H1 (cell line): ENCODE measurements at regions not wholly inside any gene's neighbourhood (a gene's known extent, or its start where the extent isn't known, plus 50 kb on each side); places are given as distances from the start of the nearest gene placed in this dataset.

ENCODE experiments used
- ATF3 ChIP-seq: IDR thresholded peaks from 2 replicates; pipeline ENCODE4 v1.6.1; 2011; ENCODE audit warnings: low read depth, mild to moderate bottlenecking, low read length; ENCODE audit not compliant: insufficient read depth
- EGR1 ChIP-seq: IDR thresholded peaks from 2 replicates; pipeline ENCODE4 v1.6.1; 2011; ENCODE audit warnings: low read depth, low read length, borderline replicate concordance
- GTF2F1 ChIP-seq: IDR thresholded peaks from 2 replicates; pipeline ENCODE4 v1.6.1; 2012; ENCODE audit warnings: low read depth, low read length, improper control_type of control experiment, borderline replicate concordance
- KDM4A ChIP-seq: IDR thresholded peaks from one replicate; pipeline ENCODE4 v1.7.1; 2012; ENCODE audit warnings: low read depth, mild to moderate bottlenecking, moderate library complexity, low read length, inconsistent platforms; ENCODE audit not compliant: severe bottlenecking
- POLR2A ChIP-seq, 2 experiments: IDR thresholded peaks; 1 replicate in 1 of 2; 2 replicates in 1 of 2; pipeline ENCODE4 v1.6.1; 2011; ENCODE audit warnings: low read depth in 2 of 2, low read length in 2 of 2, mild to moderate bottlenecking in 2 of 2; ENCODE audit errors: control extremely low read depth in 1 of 2
- POLR2AphosphoS5 ChIP-seq: IDR thresholded peaks from 2 replicates; pipeline ENCODE4 v1.6.1; 2011; ENCODE audit warnings: low read depth, low read length
- RBBP5 ChIP-seq: IDR thresholded peaks from 2 replicates; pipeline ENCODE4 v1.7.1; 2012; ENCODE audit warnings: low read depth, mild to moderate bottlenecking, inconsistent platforms, low read length, moderate library complexity, borderline replicate concordance
- RFX5 ChIP-seq: IDR thresholded peaks from 2 replicates; pipeline ENCODE4 v1.6.1; 2011; ENCODE audit warnings: low read depth, low read length, improper control_type of control experiment, borderline replicate concordance
- TAF1 ChIP-seq: IDR thresholded peaks from 2 replicates; pipeline ENCODE4 v1.6.1; 2011; ENCODE audit warnings: mild to moderate bottlenecking, low read depth, low read length
- TEAD4 ChIP-seq: IDR thresholded peaks from 2 replicates; pipeline ENCODE4 v1.6.1; 2012; ENCODE audit warnings: low read depth, low read length, inconsistent platforms, mixed read lengths
- ZNF274 ChIP-seq: IDR thresholded peaks from 2 replicates; pipeline ENCODE4 v1.7.0; 2012; ENCODE audit warnings: low read length, borderline replicate concordance; ENCODE audit errors: extremely low read depth
- TF ChIP-seq, protein P1 (sequence below), 3 experiments: IDR thresholded peaks; 1 replicate in 2 of 3; 2 replicates in 1 of 3; pipeline versions ENCODE4 v1.5.1 to v1.6.1; 2011; ENCODE audit warnings: low read length in 3 of 3, mild to moderate bottlenecking in 3 of 3, inconsistent platforms in 2 of 3, low read depth in 1 of 3, moderate library complexity in 1 of 3; ENCODE audit not compliant: insufficient read depth in 1 of 3; ENCODE audit errors: control extremely low read depth in 1 of 3

DNA sequence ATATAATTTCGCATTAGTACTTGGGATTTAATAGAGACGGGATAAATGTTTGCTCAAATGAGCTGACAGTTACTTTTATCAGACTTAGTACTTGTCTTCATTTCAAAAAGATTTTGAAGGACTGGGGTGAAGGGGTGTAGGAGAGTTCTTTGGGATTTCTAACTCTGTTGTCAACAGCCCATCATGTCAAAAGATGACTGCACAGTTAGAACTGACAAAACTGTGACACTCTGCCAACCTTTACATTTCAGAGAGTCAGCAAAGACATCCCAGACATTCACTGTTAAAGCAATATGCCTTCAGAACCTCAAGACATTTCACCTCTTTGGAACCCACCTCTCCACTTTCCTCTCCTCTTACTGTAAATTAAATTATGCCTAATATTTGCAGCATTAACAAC lies 285.4 kb upstream of the SPHKAP start:
- no peak for TF ChIP-seq TAF1
- TF ChIP-seq, protein P1, sequence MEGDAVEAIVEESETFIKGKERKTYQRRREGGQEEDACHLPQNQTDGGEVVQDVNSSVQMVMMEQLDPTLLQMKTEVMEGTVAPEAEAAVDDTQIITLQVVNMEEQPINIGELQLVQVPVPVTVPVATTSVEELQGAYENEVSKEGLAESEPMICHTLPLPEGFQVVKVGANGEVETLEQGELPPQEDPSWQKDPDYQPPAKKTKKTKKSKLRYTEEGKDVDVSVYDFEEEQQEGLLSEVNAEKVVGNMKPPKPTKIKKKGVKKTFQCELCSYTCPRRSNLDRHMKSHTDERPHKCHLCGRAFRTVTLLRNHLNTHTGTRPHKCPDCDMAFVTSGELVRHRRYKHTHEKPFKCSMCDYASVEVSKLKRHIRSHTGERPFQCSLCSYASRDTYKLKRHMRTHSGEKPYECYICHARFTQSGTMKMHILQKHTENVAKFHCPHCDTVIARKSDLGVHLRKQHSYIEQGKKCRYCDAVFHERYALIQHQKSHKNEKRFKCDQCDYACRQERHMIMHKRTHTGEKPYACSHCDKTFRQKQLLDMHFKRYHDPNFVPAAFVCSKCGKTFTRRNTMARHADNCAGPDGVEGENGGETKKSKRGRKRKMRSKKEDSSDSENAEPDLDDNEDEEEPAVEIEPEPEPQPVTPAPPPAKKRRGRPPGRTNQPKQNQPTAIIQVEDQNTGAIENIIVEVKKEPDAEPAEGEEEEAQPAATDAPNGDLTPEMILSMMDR (IDR thresholded peaks at IDR 0.05; ENCODE audit: control extremely low read depth in 1 of 3, insufficient read depth in 1 of 3, low read depth in 1 of 3, low read length in 3 of 3): no peak
- TF ChIP-seq RFX5: no peak
- TF ChIP-seq POLR2AphosphoS5: no peak
- no peak for TF ChIP-seq ZNF274
- no peak for TF ChIP-seq GTF2F1
- no peak for TF ChIP-seq RBBP5
- no peak for TF ChIP-seq KDM4A
- TF ChIP-seq TEAD4: no peak
- TF ChIP-seq ATF3: no peak
- no peak for TF ChIP-seq POLR2A (IDR thresholded peaks at IDR 0.05; ENCODE audit: control extremely low read depth in 1 of 2, low read depth in 2 of 2, low read length in 2 of 2)
- TF ChIP-seq EGR1: no peak
